ENCODE measurements at regions not wholly inside any gene's neighbourhood (a gene's known extent, or its start where the extent isn't known, plus 50 kb on each side); places are given as distances from the start of the nearest gene placed in this dataset.

GRCh38 chr10:78617631-78618030, 451.1 kb upstream of the ZMIZ1 start:
- no peaks in the 10 kb centered on the region for H3K27me3 Mint-ChIP-seq
- H3K9me3 Mint-ChIP-seq: no peaks in the 10 kb centered on the region

GRCh38 chr10:78618050-78618449, 450.7 kb upstream of the ZMIZ1 start:
- Mint-ChIP-seq H3K9me3 (no peaks in the 10 kb centered on the region), H3K27ac (no peak overlapping the region), H3K27me3 (peaks cover 1% of the 10 kb centered on the region), H3K36me3 (no peaks in the 10 kb centered on the region), H3K4me3 (no peak overlapping the region), H3K4me1 (no peaks in the 10 kb centered on the region)

More at GRCh38 chr10:78617631-78618030, 451.1 kb upstream of the ZMIZ1 start:
- Mint-ChIP-seq H3K4me3 (no peak overlapping the region), H3K27ac (no peak overlapping the region), H3K36me3 (no peaks in the 10 kb centered on the region), H3K4me1 (no peaks in the 10 kb centered on the region)

- Mint-ChIP-seq H3K36me3 (no peaks in the 10 kb centered on the region), H3K9me3 (no peaks in the 10 kb centered on the region), H3K4me3 (no peak overlapping the region), H3K4me1 (no peaks in the 10 kb centered on the region), H3K27me3 (peaks cover 1% of the 10 kb centered on the region), H3K27ac (no peak overlapping the region)
Observed at GRCh38 chr10:78619115-78619851, 449.5 kb upstream of the ZMIZ1 start.

- Mint-ChIP-seq H3K27ac (no peak overlapping the region), H3K36me3 (no peaks in the 10 kb centered on the region), H3K27me3 (peaks cover 1% of the 10 kb centered on the region), H3K4me1 (no peaks in the 10 kb centered on the region), H3K4me3 (no peak overlapping the region), H3K9me3 (no peaks in the 10 kb centered on the region)
Observed at GRCh38 chr10:78619896-78620295, 448.9 kb upstream of the ZMIZ1 start.

GRCh38 chr10:78620985-78621799, 447.6 kb upstream of the ZMIZ1 start:
- H3K36me3 Mint-ChIP-seq: no peaks in the 10 kb centered on the region
- H3K4me3 Mint-ChIP-seq: no peak overlapping the region
- no peaks in the 10 kb centered on the region for H3K9me3 Mint-ChIP-seq
- peaks cover 1% of the 10 kb centered on the region for H3K27me3 Mint-ChIP-seq
- H3K4me1 Mint-ChIP-seq: no peaks in the 10 kb centered on the region
- no peak overlapping the region for H3K27ac Mint-ChIP-seq

- Mint-ChIP-seq H3K27me3 (peaks cover 1% of the 10 kb centered on the region), H3K9me3 (no peaks in the 10 kb centered on the region), H3K4me1 (no peaks in the 10 kb centered on the region), H3K36me3 (no peaks in the 10 kb centered on the region), H3K4me3 (no peak overlapping the region), H3K27ac (no peak overlapping the region)
Observed at GRCh38 chr10:78623578-78624215, 445.1 kb upstream of the ZMIZ1 start.

GRCh38 chr10:78624791-78625190, 444.0 kb upstream of the ZMIZ1 start:
- Mint-ChIP-seq H3K27ac (no peak overlapping the region), H3K27me3 (peaks cover 1% of the 10 kb centered on the region)

GRCh38 chr10:78626471-78626870, 442.3 kb upstream of the ZMIZ1 start:
- Mint-ChIP-seq H3K9me3 (no peaks in the 10 kb centered on the region), H3K4me1 (no peaks in the 10 kb centered on the region), H3K36me3 (no peaks in the 10 kb centered on the region), H3K27me3 (peaks cover 1% of the 10 kb centered on the region), H3K27ac (no peak overlapping the region), H3K4me3 (no peak overlapping the region)

More at GRCh38 chr10:78624791-78625190, 444.0 kb upstream of the ZMIZ1 start:
- H3K4me1 Mint-ChIP-seq: no peaks in the 10 kb centered on the region
- no peaks in the 10 kb centered on the region for H3K9me3 Mint-ChIP-seq
- no peaks in the 10 kb centered on the region for H3K36me3 Mint-ChIP-seq
- H3K4me3 Mint-ChIP-seq: no peak overlapping the region

- Mint-ChIP-seq H3K27ac (no peak overlapping the region), H3K4me3 (no peak overlapping the region), H3K4me1 (no peaks in the 10 kb centered on the region), H3K36me3 (no peaks in the 10 kb centered on the region), H3K9me3 (no peaks in the 10 kb centered on the region), H3K27me3 (peaks cover 1% of the 10 kb centered on the region)
Observed at GRCh38 chr10:78627254-78627795, 441.4 kb upstream of the ZMIZ1 start.

GRCh38 chr10:78628976-78629375, 439.8 kb upstream of the ZMIZ1 start:
- Mint-ChIP-seq H3K36me3 (no peaks in the 10 kb centered on the region), H3K4me3 (no peak overlapping the region), H3K4me1 (no peaks in the 10 kb centered on the region), H3K9me3 (no peaks in the 10 kb centered on the region), H3K27me3 (no peaks in the 10 kb centered on the region), H3K27ac (no peak overlapping the region)

- Mint-ChIP-seq H3K4me3 (no peak overlapping the region), H3K9me3 (no peaks in the 10 kb centered on the region), H3K36me3 (no peaks in the 10 kb centered on the region)
Observed at GRCh38 chr10:78629773-78630172, 439.0 kb upstream of the ZMIZ1 start.

GRCh38 chr10:78630944-78631838, 437.6 kb upstream of the ZMIZ1 start:
- no peak overlapping the region for H3K27ac Mint-ChIP-seq
- H3K9me3 Mint-ChIP-seq: no peaks in the 10 kb centered on the region
- H3K4me1 Mint-ChIP-seq: no peaks in the 10 kb centered on the region
- H3K36me3 Mint-ChIP-seq: no peaks in the 10 kb centered on the region
- no peak overlapping the region for H3K4me3 Mint-ChIP-seq
- peaks cover 3% of the 10 kb centered on the region for H3K27me3 Mint-ChIP-seq

More at GRCh38 chr10:78629773-78630172, 439.0 kb upstream of the ZMIZ1 start:
- Mint-ChIP-seq H3K27me3 (peaks cover 3% of the 10 kb centered on the region), H3K4me1 (no peaks in the 10 kb centered on the region), H3K27ac (no peak overlapping the region)

GRCh38 chr10:78634389-78634815, 434.4 kb upstream of the ZMIZ1 start:
- H3K36me3 Mint-ChIP-seq: no peaks in the 10 kb centered on the region
- H3K9me3 Mint-ChIP-seq: no peaks in the 10 kb centered on the region
- no peaks in the 10 kb centered on the region for H3K4me1 Mint-ChIP-seq
- H3K27me3 Mint-ChIP-seq: peaks cover 3% of the 10 kb centered on the region
- H3K27ac Mint-ChIP-seq: no peak overlapping the region
- H3K4me3 Mint-ChIP-seq: no peak overlapping the region

GRCh38 chr10:78634835-78635234, 433.9 kb upstream of the ZMIZ1 start:
- no peaks in the 10 kb centered on the region for H3K9me3 Mint-ChIP-seq
- H3K27me3 Mint-ChIP-seq: peaks cover 3% of the 10 kb centered on the region
- H3K4me1 Mint-ChIP-seq: no peaks in the 10 kb centered on the region
- no peaks in the 10 kb centered on the region for H3K36me3 Mint-ChIP-seq
- no peak overlapping the region for H3K27ac Mint-ChIP-seq
- H3K4me3 Mint-ChIP-seq: no peak overlapping the region

GRCh38 chr10:78639629-78640028, 429.1 kb upstream of the ZMIZ1 start:
- H3K4me1 Mint-ChIP-seq: no peaks in the 10 kb centered on the region
- H3K4me3 Mint-ChIP-seq: no peak overlapping the region
- no peaks in the 10 kb centered on the region for H3K9me3 Mint-ChIP-seq
- H3K27ac Mint-ChIP-seq: no peak overlapping the region
- peaks cover under 1% of the 10 kb centered on the region for H3K27me3 Mint-ChIP-seq
- no peaks in the 10 kb centered on the region for H3K36me3 Mint-ChIP-seq

Data from activated naive CD4-positive, alpha-beta T cell treated with anti-CD3 and anti-CD28 coated beads, Interleukin-2, amount 50 U/mL, for 24 hours (primary cell).